H1 (cell line): ENCODE measurements at regions not wholly inside any gene's neighbourhood (a gene's known extent, or its start where the extent isn't known, plus 50 kb on each side); places are given as distances from the start of the nearest gene placed in this dataset.

Experiments used
- CREB1 ChIP-seq: IDR thresholded peaks from 2 replicates; pipeline ENCODE4 v1.6.1; 2012; ENCODE audit warnings: inconsistent platforms
- EP300 ChIP-seq, 2 experiments: IDR thresholded peaks; 1 replicate in 1 of 2; 2 replicates in 1 of 2; pipeline ENCODE4 v1.6.1; 2011 to 2012; ENCODE audit warnings: low read depth in 2 of 2, low read length in 2 of 2, mild to moderate bottlenecking in 2 of 2, borderline replicate concordance in 1 of 2, inconsistent platforms in 1 of 2, moderate library complexity in 1 of 2
- GABPA ChIP-seq: IDR thresholded peaks from 2 replicates; pipeline ENCODE4 v1.6.1; 2011; ENCODE audit warnings: mild to moderate bottlenecking, low read length, moderate library complexity, borderline replicate concordance; ENCODE audit not compliant: insufficient read depth
- HDAC2 ChIP-seq, 2 experiments: fragments of 300-600 bp in 1 of 2; sonication (generic) in 1 of 2; IDR thresholded peaks; 2 replicates each; pipeline ENCODE4 v1.6.1; 2011 to 2012; ENCODE audit warnings: low read depth in 2 of 2, low read length in 2 of 2, mild to moderate bottlenecking in 2 of 2, moderate library complexity in 2 of 2, borderline replicate concordance in 1 of 2, inconsistent platforms in 1 of 2
- KDM1A ChIP-seq: fragments of 200-600, 300-600 bp; sonication (generic); IDR thresholded peaks from 2 replicates; pipeline ENCODE4 v1.7.1; 2016; ENCODE audit warnings: mild to moderate bottlenecking, low read length, borderline replicate concordance
- RFX5 ChIP-seq: IDR thresholded peaks from 2 replicates; pipeline ENCODE4 v1.6.1; 2011; ENCODE audit warnings: low read depth, low read length, improper control_type of control experiment, borderline replicate concordance
- SIN3A ChIP-seq, 2 experiments: IDR thresholded peaks in 1 of 2; conservative IDR thresholded peaks in 1 of 2; 2 replicates each; pipeline ENCODE4 v1.6.1; 2011 to 2012; ENCODE audit warnings: low read length in 2 of 2, improper control_type of control experiment in 1 of 2, low read depth in 1 of 2, mild to moderate bottlenecking in 1 of 2
- TEAD4 ChIP-seq: IDR thresholded peaks from 2 replicates; pipeline ENCODE4 v1.6.1; 2012; ENCODE audit warnings: low read depth, low read length, inconsistent platforms, mixed read lengths
- TF ChIP-seq, protein P1 (sequence below), 3 experiments: IDR thresholded peaks; 1 replicate in 2 of 3; 2 replicates in 1 of 3; pipeline versions ENCODE4 v1.5.1 to v1.6.1; 2011; ENCODE audit warnings: low read length in 3 of 3, mild to moderate bottlenecking in 3 of 3, inconsistent platforms in 2 of 3, low read depth in 1 of 3, moderate library complexity in 1 of 3; ENCODE audit not compliant: insufficient read depth in 1 of 3; ENCODE audit errors: control extremely low read depth in 1 of 3
- TF ChIP-seq, protein P2 (sequence below): IDR thresholded peaks from 2 replicates; pipeline ENCODE4 v1.6.1; 2011; ENCODE audit warnings: low read depth, mild to moderate bottlenecking, low read length; ENCODE audit not compliant: insufficient read depth

DNA sequence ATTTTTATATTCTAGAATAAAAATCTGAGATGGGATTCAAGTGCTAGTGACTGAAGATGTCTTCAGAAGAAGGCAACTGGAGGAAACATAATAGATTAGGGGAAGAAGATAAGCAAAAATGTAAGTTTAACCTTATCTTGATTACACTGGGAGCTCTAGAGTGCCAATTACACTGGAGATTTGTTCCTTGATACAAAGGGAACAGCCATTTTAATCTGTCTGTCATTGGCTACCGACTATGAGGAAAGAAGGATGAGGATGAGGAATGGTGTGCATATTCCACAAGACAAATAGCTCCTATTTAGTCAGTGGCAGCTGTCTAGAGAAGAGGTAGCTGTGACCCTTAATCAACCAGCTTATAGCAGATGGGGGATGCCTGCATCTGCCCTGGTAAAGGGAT lies 1034.5 kb upstream of the IGFBP7 start:
- TF ChIP-seq GABPA (no peak), HDAC2 (IDR thresholded peaks at IDR 0.05; ENCODE audit: borderline replicate concordance in 1 of 2, low read depth in 2 of 2, low read length in 2 of 2) (no peak), EP300 (IDR thresholded peaks at IDR 0.05; ENCODE audit: borderline replicate concordance in 1 of 2, low read depth in 2 of 2, low read length in 2 of 2) (no peak), RFX5 (no peak), KDM1A (no peak), TEAD4 (no peak), CREB1 (no peak), SIN3A (conservative IDR thresholded peaks at IDR 0.05 in 1 of 2, IDR thresholded peaks at IDR 0.05 in 1 of 2; ENCODE audit: low read depth in 1 of 2, low read length in 2 of 2) (no peak)
- TF ChIP-seq, protein P1, sequence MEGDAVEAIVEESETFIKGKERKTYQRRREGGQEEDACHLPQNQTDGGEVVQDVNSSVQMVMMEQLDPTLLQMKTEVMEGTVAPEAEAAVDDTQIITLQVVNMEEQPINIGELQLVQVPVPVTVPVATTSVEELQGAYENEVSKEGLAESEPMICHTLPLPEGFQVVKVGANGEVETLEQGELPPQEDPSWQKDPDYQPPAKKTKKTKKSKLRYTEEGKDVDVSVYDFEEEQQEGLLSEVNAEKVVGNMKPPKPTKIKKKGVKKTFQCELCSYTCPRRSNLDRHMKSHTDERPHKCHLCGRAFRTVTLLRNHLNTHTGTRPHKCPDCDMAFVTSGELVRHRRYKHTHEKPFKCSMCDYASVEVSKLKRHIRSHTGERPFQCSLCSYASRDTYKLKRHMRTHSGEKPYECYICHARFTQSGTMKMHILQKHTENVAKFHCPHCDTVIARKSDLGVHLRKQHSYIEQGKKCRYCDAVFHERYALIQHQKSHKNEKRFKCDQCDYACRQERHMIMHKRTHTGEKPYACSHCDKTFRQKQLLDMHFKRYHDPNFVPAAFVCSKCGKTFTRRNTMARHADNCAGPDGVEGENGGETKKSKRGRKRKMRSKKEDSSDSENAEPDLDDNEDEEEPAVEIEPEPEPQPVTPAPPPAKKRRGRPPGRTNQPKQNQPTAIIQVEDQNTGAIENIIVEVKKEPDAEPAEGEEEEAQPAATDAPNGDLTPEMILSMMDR (IDR thresholded peaks at IDR 0.05; ENCODE audit: control extremely low read depth in 1 of 3, insufficient read depth in 1 of 3, low read depth in 1 of 3, low read length in 3 of 3), result no peak
- TF ChIP-seq, protein P2, sequence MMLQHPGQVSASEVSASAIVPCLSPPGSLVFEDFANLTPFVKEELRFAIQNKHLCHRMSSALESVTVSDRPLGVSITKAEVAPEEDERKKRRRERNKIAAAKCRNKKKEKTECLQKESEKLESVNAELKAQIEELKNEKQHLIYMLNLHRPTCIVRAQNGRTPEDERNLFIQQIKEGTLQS, result no peak
